GM12878 (cell line): ENCODE measurements at regions not wholly inside any gene's neighbourhood (a gene's known extent, or its start where the extent isn't known, plus 50 kb on each side); places are given as distances from the start of the nearest gene placed in this dataset.

Source experiments
- ATAC-seq: fragments of 200-7000 bp; cut with Tn5 transposase; 3 replicates; pipeline ENCODE4 v1.9.1; 2020; ENCODE audit warnings: mild to moderate bottlenecking, moderate library complexity
- BruUV-seq: library from RNA; stranded (reverse); fragments of 400-500 nt; replicated peaks from 2 replicates; lab custom pipeline; 2021; lab: Mats Ljungman, UMichigan
- CTCF ChIA-PET: fragments of 300-600 bp; sonication (Branson Sonifier 250); formaldehyde crosslinking; extraction: SDS; loops from one replicate; lab custom pipeline; 2021; ENCODE audit warnings: inconsistent platforms; lab: Yijun Ruan, JAX
- POLR2A ChIA-PET: fragments of 350-600 bp; formaldehyde crosslinking; extraction: SDS; loops from one replicate; lab custom pipeline; 2021; ENCODE audit warnings: inconsistent platforms; lab: Charles Lee
- RAD21 ChIA-PET: fragments of 300-600 bp; sonication (Branson Sonifier 250); formaldehyde crosslinking; loops from one replicate; lab custom pipeline; 2023; ENCODE audit warnings: antibody characterized with exemption; ENCODE audit not compliant: unreplicated experiment; lab: Charles Lee
- SMC1A ChIA-PET: fragments of 300-600 bp; sonication (Branson Sonifier 250); formaldehyde crosslinking; loops from one replicate; lab custom pipeline; 2023; ENCODE audit not compliant: unreplicated experiment, uncharacterized antibody; lab: Charles Lee
- DNase-seq: peaks from one replicate; pipeline ENCODE4 v3.0.0-alpha.2; 2011; ENCODE audit warnings: low read depth, low spot score
- FAIRE-seq: peaks from 3 replicates; lab custom pipeline; 2011; peaks lifted over from hg19 to GRCh38; lab: Jason Lieb, UNC
- H2AFZ ChIP-seq: 2 replicates; pipeline ENCODE4 v1.6.0; 2011; ENCODE audit warnings: low read depth, low read length, control low read depth; ENCODE audit not compliant: control insufficient read depth
- H3K27ac ChIP-seq: 2 replicates; pipeline ENCODE4 v1.5.1; 2011; ENCODE audit warnings: control low read depth; ENCODE audit not compliant: control insufficient read depth, insufficient read depth
- H3K27me3 ChIP-seq, 2 experiments: replicated peaks in 1 of 2; 2 replicates each; pipeline versions ENCODE4 v1.6.0 to v1.6.1; 2011; ENCODE audit warnings: low read length in 1 of 2; ENCODE audit not compliant: control insufficient read depth in 2 of 2, insufficient read depth in 2 of 2
- H3K36me3 ChIP-seq, 2 experiments: 2 replicates each; pipeline ENCODE4 v1.5.1; 2011; ENCODE audit warnings: low read length in 1 of 2; ENCODE audit not compliant: control insufficient read depth in 2 of 2, insufficient read depth in 2 of 2
- H3K4me1 ChIP-seq: 2 replicates; pipeline ENCODE4 v1.6.1; 2011; ENCODE audit warnings: mild to moderate bottlenecking, low read length, moderate library complexity, mixed read lengths; ENCODE audit not compliant: control insufficient read depth, insufficient read depth
- H3K4me2 ChIP-seq: 2 replicates; pipeline ENCODE4 v1.6.0; 2011; ENCODE audit warnings: control low read depth; ENCODE audit not compliant: control insufficient read depth, insufficient read depth
- H3K4me3 ChIP-seq: fragments of 200-600 bp; sonication (generic); 2 replicates; pipeline ENCODE4 v1.5.1; 2016
- H3K79me2 ChIP-seq: 2 replicates; pipeline ENCODE4 v1.6.0; 2011; ENCODE audit warnings: low read length; ENCODE audit not compliant: control insufficient read depth, insufficient read depth
- H3K9ac ChIP-seq: 2 replicates; pipeline ENCODE4 v1.8.0; 2011; ENCODE audit warnings: low read length, control low read depth, mixed read lengths; ENCODE audit not compliant: control insufficient read depth, insufficient read depth
- H3K9me3 ChIP-seq: replicated peaks from 3 replicates; pipeline ENCODE4 v1.5.1; 2011; ENCODE audit warnings: mild to moderate bottlenecking, low read length; ENCODE audit not compliant: control insufficient read depth, insufficient read depth
- H4K20me1 ChIP-seq: 2 replicates; pipeline ENCODE4 v1.6.0; 2011; ENCODE audit not compliant: control insufficient read depth, insufficient read depth
- BCL11A ChIP-seq: IDR thresholded peaks from 2 replicates; pipeline ENCODE4 v1.6.1; 2011; ENCODE audit warnings: low read depth, low read length
- BCL3 ChIP-seq: IDR thresholded peaks from 2 replicates; pipeline ENCODE4 v1.6.1; 2011; ENCODE audit warnings: borderline replicate concordance, low read depth, mild to moderate bottlenecking, moderate library complexity, low read length; ENCODE audit not compliant: insufficient read depth, poor library complexity, severe bottlenecking
- BRCA1 ChIP-seq: IDR thresholded peaks from 2 replicates; pipeline ENCODE4 v1.6.1; 2011; ENCODE audit warnings: low read depth, low read length, improper control_type of control experiment
- CBFB ChIP-seq: IDR thresholded peaks from 2 replicates; pipeline ENCODE4 v1.6.1; 2016; ENCODE audit warnings: antibody characterized with exemption, low read depth
- CEBPB ChIP-seq, 2 experiments: fragments of 150-350 bp in 1 of 2; IDR thresholded peaks; 2 replicates each; pipeline ENCODE4 v1.6.1; 2012 to 2014; ENCODE audit warnings: low read depth in 2 of 2, low read length in 2 of 2, borderline replicate concordance in 1 of 2, inconsistent platforms in 1 of 2
- E2F4 ChIP-seq: IDR thresholded peaks from 2 replicates; pipeline ENCODE4 v1.6.1; 2012; ENCODE audit warnings: low read depth, low read length, improper control_type of control experiment
- FOS ChIP-seq: IDR thresholded peaks from 3 replicates; pipeline ENCODE4 v1.6.1; 2011; ENCODE audit warnings: borderline replicate concordance; ENCODE audit not compliant: insufficient read length; ENCODE audit errors: extremely low read depth
- NFXL1 ChIP-seq: fragments of 450-650 bp; IDR thresholded peaks from 2 replicates; pipeline ENCODE4 v1.6.1; 2017; ENCODE audit warnings: antibody characterized with exemption, mild to moderate bottlenecking, borderline replicate concordance
- NRF1 ChIP-seq: conservative IDR thresholded peaks from 2 replicates; pipeline ENCODE4 v1.6.1; 2011; ENCODE audit warnings: mild to moderate bottlenecking, low read depth, low read length, improper control_type of control experiment
- PAX8 ChIP-seq: fragments of 450-650 bp; IDR thresholded peaks from 2 replicates; pipeline ENCODE4 v1.6.1; 2017; ENCODE audit warnings: mild to moderate bottlenecking, moderate library complexity
- POLR2A ChIP-seq: IDR thresholded peaks from 2 replicates; pipeline ENCODE4 v1.6.1; 2011; ENCODE audit warnings: low read depth, mild to moderate bottlenecking, low read length
- RAD51 ChIP-seq: fragments of 450-650 bp; IDR thresholded peaks from 2 replicates; pipeline ENCODE4 v1.6.1; 2016; ENCODE audit warnings: moderate library complexity, mild to moderate bottlenecking, inconsistent platforms
- RCOR1 ChIP-seq: conservative IDR thresholded peaks from 2 replicates; pipeline ENCODE4 v1.6.1; 2012; ENCODE audit warnings: low read depth, low read length, improper control_type of control experiment
- SKIL ChIP-seq: fragments of 450-650 bp; IDR thresholded peaks from 2 replicates; pipeline ENCODE4 v1.6.1; 2017; ENCODE audit warnings: mild to moderate bottlenecking, low read depth, inconsistent platforms; ENCODE audit not compliant: poor library complexity, severe bottlenecking
- STAT3 ChIP-seq: IDR thresholded peaks from 2 replicates; pipeline ENCODE4 v1.6.1; 2011; ENCODE audit warnings: low read depth, low read length, improper control_type of control experiment
- TBL1XR1 ChIP-seq: IDR thresholded peaks from 2 replicates; pipeline ENCODE4 v1.6.1; 2012; ENCODE audit warnings: low read depth, low read length, improper control_type of control experiment
- WRNIP1 ChIP-seq: IDR thresholded peaks from 2 replicates; pipeline ENCODE4 v1.6.1; 2011; ENCODE audit warnings: low read depth, low read length, improper control_type of control experiment, borderline replicate concordance
- ZBED1 ChIP-seq: IDR thresholded peaks from 2 replicates; pipeline ENCODE4 v1.6.1; 2016; ENCODE audit warnings: borderline replicate concordance
- ZNF207 ChIP-seq: fragments of 450-650 bp; IDR thresholded peaks from 2 replicates; pipeline ENCODE4 v1.6.1; 2014; ENCODE audit warnings: antibody characterized with exemption, mild to moderate bottlenecking, borderline replicate concordance
- ZNF622 ChIP-seq: fragments of 450-650 bp; IDR thresholded peaks from 2 replicates; pipeline ENCODE4 v1.6.1; 2017; ENCODE audit warnings: mild to moderate bottlenecking, inconsistent platforms
- in situ Hi-C: fragments of 300-500 bp; cut with MboI; formaldehyde crosslinking; loops from 9 replicates; pipeline ENCODE4 v1.14.3; 2018; ENCODE audit warnings: mixed read lengths
- intact Hi-C: fragments of 100-400 bp; cut with micrococcal nuclease; formaldehyde crosslinking; loops from one replicate; pipeline ENCODE4 v1.14.2; 2022; ENCODE audit not compliant: unreplicated experiment

GRCh38 chr12:114592946-114593345 lies 91.0 kb downstream of the TBX3 start:
- ChIA-PET POLR2A (no interaction called here), RAD21 (no interaction called here), CTCF (no interaction called here), SMC1A (no interaction called here)
- no peak for TF ChIP-seq ZNF622
- TF ChIP-seq FOS: no peak
- TF ChIP-seq NFXL1: no peak
- no peak for TF ChIP-seq CEBPB (IDR thresholded peaks at IDR 0.05; ENCODE audit: borderline replicate concordance in 1 of 2, low read depth in 2 of 2, low read length in 2 of 2)
- no peak for TF ChIP-seq PAX8
- TF ChIP-seq ZBED1: no peak
- TF ChIP-seq WRNIP1: no peak
- no peak for TF ChIP-seq NRF1
- no peak for TF ChIP-seq ZNF207
- TF ChIP-seq RAD51: no peak
- TF ChIP-seq RCOR1: no peak
- no peak for TF ChIP-seq BRCA1
- no peak for TF ChIP-seq E2F4
- no peak for TF ChIP-seq BCL3
- TF ChIP-seq CBFB: no peak
- TF ChIP-seq TBL1XR1: no peak
- TF ChIP-seq BCL11A: no peak
- no peak for TF ChIP-seq POLR2A
- no peak for TF ChIP-seq STAT3
- no peak for TF ChIP-seq SKIL
- no peak for ATAC-seq
- Histone ChIP-seq H3K27ac (no peak overlapping the region), H2AFZ (no peak overlapping the region), H3K9me3 (no peaks in the 10 kb centered on the region), H3K4me2 (no peak overlapping the region), H3K4me3 (no peak overlapping the region), H3K27me3 (no peaks in the 10 kb centered on the region), H3K9ac (no peak overlapping the region), H3K79me2 (no peaks in the 10 kb centered on the region), H4K20me1 (no peaks in the 10 kb centered on the region), H3K36me3 (no peaks in the 10 kb centered on the region), H3K4me1 (no peaks in the 10 kb centered on the region)
- no peak for FAIRE-seq
- in situ Hi-C loops (no loop called here), intact Hi-C loops (no loop called here)
- DNase-seq: no peak
- BruUV-seq: no TSS peak
